HEK293 (cell line): ENCODE measurements at regions not wholly inside any gene's neighbourhood (a gene's known extent, or its start where the extent isn't known, plus 50 kb on each side); places are given as distances from the start of the nearest gene placed in this dataset.

Source experiments
- ZNF501 ChIP-seq: fragments of 450-650 bp; formaldehyde crosslinking; IDR thresholded peaks from 2 replicates; pipeline ENCODE4 v1.5.1; 2016; ENCODE audit warnings: missing biosample characterization, missing genetic modification characterization

DNA sequence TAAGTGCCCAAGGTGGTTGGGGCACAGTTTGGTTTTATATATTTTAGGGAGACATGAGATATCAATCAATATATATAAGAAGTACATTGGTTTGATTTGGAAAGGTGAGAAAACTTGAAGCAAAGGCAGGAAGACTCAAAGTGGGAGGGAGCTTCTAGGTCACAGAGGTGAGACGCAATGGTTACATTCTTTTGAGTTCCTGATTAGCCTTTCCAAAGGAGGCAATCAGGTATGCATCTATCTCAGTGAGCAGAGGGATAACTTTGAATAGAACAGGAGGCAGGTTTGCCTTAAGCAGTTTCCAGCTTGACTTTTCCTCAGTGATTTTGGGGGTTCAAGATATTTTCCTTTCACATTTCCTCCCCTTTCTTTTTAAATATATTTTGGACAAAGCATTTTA is 58.0 kb upstream of the SLC35F1 start (continued):
- TF ChIP-seq ZNF501, result no peak
